ENCODE measurements at regions not wholly inside any gene's neighbourhood (a gene's known extent, or its start where the extent isn't known, plus 50 kb on each side); places are given as distances from the start of the nearest gene placed in this dataset.
"Not testable (repeated sequence)": the region's sequence is repeated elsewhere in the genome, so short reads cannot be mapped to it uniquely, and the experiment has no call there.

- Mint-ChIP-seq H3K4me3 (no peak overlapping the region), H3K4me1 (peaks cover 5% of the 10 kb centered on the region), H3K36me3 (ENCODE audit: low read depth) (no peaks in the 10 kb centered on the region), H3K27me3 (ENCODE audit: low read depth, poor library complexity) (peaks cover 10% of the 10 kb centered on the region), H3K9me3 (no peaks in the 10 kb centered on the region), H3K27ac (no peak overlapping the region)
- TF ChIP-seq, protein P1, sequence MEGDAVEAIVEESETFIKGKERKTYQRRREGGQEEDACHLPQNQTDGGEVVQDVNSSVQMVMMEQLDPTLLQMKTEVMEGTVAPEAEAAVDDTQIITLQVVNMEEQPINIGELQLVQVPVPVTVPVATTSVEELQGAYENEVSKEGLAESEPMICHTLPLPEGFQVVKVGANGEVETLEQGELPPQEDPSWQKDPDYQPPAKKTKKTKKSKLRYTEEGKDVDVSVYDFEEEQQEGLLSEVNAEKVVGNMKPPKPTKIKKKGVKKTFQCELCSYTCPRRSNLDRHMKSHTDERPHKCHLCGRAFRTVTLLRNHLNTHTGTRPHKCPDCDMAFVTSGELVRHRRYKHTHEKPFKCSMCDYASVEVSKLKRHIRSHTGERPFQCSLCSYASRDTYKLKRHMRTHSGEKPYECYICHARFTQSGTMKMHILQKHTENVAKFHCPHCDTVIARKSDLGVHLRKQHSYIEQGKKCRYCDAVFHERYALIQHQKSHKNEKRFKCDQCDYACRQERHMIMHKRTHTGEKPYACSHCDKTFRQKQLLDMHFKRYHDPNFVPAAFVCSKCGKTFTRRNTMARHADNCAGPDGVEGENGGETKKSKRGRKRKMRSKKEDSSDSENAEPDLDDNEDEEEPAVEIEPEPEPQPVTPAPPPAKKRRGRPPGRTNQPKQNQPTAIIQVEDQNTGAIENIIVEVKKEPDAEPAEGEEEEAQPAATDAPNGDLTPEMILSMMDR (IDR thresholded peaks at IDR 0.05): no peak
- no peak for DNase-seq
These were observed 84.2 kb upstream of the ZNF536 start for GRCh38 chr19:30287973-30288372.

DNA sequence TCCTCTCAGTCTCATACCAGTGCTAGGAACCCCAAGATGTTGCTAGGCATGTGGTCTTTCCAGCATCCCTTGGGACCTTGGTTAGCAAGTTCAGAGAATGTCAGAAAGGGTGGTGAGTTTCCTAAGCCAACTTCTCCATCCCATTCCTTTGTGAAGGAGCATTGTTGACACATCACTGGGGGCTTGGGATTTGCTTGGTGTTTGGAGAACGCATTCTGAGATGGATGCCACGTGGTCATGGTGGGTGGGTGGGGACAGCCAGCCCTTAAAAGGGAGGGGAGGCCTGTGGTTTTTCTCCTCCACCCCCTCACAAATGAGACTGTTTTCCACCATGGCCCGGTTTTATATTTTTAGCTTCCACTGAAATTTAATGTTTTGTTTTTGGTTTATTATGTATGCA, 83.3 kb upstream of the ZNF536 start:
- H3K36me3 Mint-ChIP-seq (ENCODE audit: low read depth): no peaks in the 10 kb centered on the region
- no peaks in the 10 kb centered on the region for H3K9me3 Mint-ChIP-seq
- TF ChIP-seq, protein P1 (IDR thresholded peaks at IDR 0.05): no peak
- H3K27me3 Mint-ChIP-seq (ENCODE audit: low read depth, poor library complexity): peaks cover 12% of the 10 kb centered on the region
- no peak overlapping the region for H3K27ac Mint-ChIP-seq
- no peak overlapping the region for H3K4me3 Mint-ChIP-seq
- DNase-seq: no peak
- no peaks in the 10 kb centered on the region for H3K4me1 Mint-ChIP-seq

DNA sequence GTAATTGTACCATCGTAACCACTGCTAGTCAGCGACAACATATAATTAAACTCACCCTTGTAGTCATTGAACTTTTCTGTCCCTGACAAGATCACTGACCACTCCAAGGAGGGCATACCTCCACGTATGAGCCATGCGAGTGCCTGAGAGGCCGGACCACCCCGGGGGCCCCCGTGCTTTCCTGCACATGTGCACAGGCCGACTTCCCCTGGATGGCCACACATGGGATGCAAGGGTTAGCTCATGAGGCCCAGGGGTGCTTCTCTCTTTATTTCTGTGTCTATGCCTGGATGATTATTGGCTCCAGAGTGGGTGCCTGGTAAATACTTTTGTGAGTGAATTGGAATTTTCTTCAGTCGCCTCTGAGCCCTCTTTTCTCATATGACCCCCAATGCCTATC, 82.8 kb upstream of the ZNF536 start:
- H3K36me3 Mint-ChIP-seq (ENCODE audit: low read depth): no peaks in the 10 kb centered on the region
- DNase-seq: no peak
- no peaks in the 10 kb centered on the region for H3K9me3 Mint-ChIP-seq
- peaks cover 16% of the 10 kb centered on the region for H3K27me3 Mint-ChIP-seq (ENCODE audit: low read depth, poor library complexity)
- H3K4me3 Mint-ChIP-seq: no peak overlapping the region
- no peak overlapping the region for H3K27ac Mint-ChIP-seq
- TF ChIP-seq, protein P1 (IDR thresholded peaks at IDR 0.05): no peak
- no peaks in the 10 kb centered on the region for H3K4me1 Mint-ChIP-seq

DNA sequence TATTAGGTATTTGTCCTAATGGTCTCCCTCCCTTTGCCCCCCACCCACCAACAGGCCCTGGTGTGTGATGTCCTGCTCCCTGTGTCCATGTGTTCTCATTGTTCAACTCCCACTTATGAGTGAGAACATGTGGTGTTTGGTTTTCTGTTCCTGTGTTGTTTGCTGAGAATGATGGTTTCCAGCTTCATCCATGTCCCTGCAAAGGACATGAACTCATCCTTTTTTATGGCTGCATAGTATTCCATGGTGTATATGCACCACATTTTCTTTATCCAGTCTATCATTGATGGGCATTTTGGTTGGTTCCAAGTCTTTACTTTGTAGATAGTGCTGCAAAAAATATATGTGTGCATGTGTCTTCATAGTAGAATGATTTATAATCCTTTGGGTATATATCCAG, 81.4 kb upstream of the ZNF536 start:
- H3K27ac Mint-ChIP-seq; H3K4me1 Mint-ChIP-seq; H3K9me3 Mint-ChIP-seq; H3K4me3 Mint-ChIP-seq; H3K36me3 Mint-ChIP-seq (ENCODE audit: low read depth); DNase-seq: not testable (repeated sequence)
- peaks cover 18% of the 10 kb centered on the region for H3K27me3 Mint-ChIP-seq (ENCODE audit: low read depth, poor library complexity)

DNA sequence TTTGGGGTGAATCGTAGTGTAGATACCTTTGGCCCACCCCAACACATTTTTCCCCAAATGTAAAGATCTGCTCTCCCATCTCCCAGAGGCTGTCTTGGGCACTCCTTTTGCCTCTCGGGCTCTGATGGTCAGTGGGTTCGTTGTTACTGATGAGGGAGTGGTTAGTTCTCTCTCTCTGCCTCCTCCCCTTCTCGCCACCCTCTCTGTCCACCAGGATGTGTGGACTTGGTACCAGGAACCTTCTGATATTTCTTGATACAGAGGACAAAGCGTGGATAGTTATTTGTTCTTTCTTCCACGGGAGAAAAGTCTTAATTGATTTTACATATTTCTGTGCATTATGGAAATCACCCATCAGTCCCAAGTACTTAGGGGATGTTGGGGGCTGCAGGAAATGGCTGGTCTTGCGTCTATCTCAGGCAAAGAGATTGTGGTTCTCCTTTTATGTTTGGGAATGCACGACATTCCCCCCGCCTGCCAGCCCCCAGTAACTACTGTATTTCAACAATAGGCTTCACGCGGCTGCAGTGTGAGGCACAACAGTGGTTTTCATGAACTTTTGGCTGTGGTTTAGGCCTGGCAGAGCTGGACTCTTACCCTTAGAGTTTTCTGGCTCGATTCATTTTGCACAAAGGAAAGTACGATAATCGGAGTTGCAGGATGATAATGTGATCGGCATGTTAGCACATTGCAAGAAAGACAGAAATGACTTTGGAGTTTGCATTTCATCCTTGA, 79.0 kb upstream of the ZNF536 start:
- Mint-ChIP-seq H3K9me3 (no peaks in the 10 kb centered on the region), H3K27me3 (ENCODE audit: low read depth, poor library complexity) (peaks cover 12% of the 10 kb centered on the region), H3K27ac (no peak overlapping the region), H3K36me3 (ENCODE audit: low read depth) (no peaks in the 10 kb centered on the region), H3K4me3 (no peak overlapping the region), H3K4me1 (no peaks in the 10 kb centered on the region)
- no peak for DNase-seq
- TF ChIP-seq, protein P1 (IDR thresholded peaks at IDR 0.05): no peak

DNA sequence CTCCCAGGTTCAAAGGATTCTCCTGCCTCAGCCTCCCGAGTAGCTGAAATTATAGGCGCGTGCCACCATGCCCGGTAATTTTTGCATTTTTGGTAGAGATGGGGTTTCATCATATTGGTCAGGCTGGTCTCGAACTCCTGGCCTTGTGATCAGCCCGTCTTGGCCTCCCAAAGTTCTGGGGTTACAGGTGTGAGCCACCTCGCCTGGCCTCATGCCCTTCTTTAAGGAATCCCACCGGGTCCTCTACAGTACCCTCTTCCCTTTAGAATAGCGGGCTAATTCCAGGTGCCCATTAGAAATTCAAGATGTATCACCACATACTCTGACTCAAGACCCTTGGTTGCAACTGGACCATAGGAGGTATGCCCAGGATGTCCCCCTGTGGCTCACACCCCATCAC, 74.2 kb upstream of the ZNF536 start:
- TF ChIP-seq, protein P1 (IDR thresholded peaks at IDR 0.05): no peak
- H3K36me3 Mint-ChIP-seq (ENCODE audit: low read depth): no peaks in the 10 kb centered on the region
- H3K4me1 Mint-ChIP-seq: peaks cover 23% of the 10 kb centered on the region
- no peak overlapping the region for H3K27ac Mint-ChIP-seq
- H3K9me3 Mint-ChIP-seq: no peaks in the 10 kb centered on the region
- H3K4me3 Mint-ChIP-seq: no peak overlapping the region
- DNase-seq: no peak
- peaks cover 12% of the 10 kb centered on the region for H3K27me3 Mint-ChIP-seq (ENCODE audit: low read depth, poor library complexity)
